Thoracic aorta (tissue), 2 donors: ENCODE measurements at regions not wholly inside any gene's neighbourhood (a gene's known extent, or its start where the extent isn't known, plus 50 kb on each side); places are given as distances from the start of the nearest gene placed in this dataset.

ENCODE experiments used
- ATAC-seq: fragments of 150-250 bp; one replicate; pipeline ENCODE4 v1.8.0; 2017; ENCODE audit warnings: low read depth; ENCODE audit not compliant: insufficient number of reproducible peaks, low FRiP score
- DNase-seq: peaks from one replicate; pipeline ENCODE4 v3.0.0-alpha.2; 2020; ENCODE audit warnings: low spot score
- H3K27ac ChIP-seq, 2 donors: fragments of 200-600 bp; sonication (generic); 1 replicate in 1 of 2; 2 replicates in 1 of 2; pipeline ENCODE4 v1.5.1; 2016; ENCODE audit warnings: mild to moderate bottlenecking in 2 of 2, moderate library complexity in 2 of 2
- H3K27me3 ChIP-seq: fragments of 200-600 bp; sonication (generic); replicated peaks from 2 replicates; pipeline ENCODE4 v1.6.0; 2016; ENCODE audit warnings: mild to moderate bottlenecking; ENCODE audit not compliant: insufficient read depth
- H3K36me3 ChIP-seq: fragments of 200-600 bp; sonication (generic); one replicate; pipeline ENCODE4 v1.5.1; 2016
- H3K4me1 ChIP-seq, 2 donors: fragments of 200-600 bp; sonication (generic); 1 replicate in 1 of 2; 2 replicates in 1 of 2; pipeline versions ENCODE4 v1.5.1 to v1.6.0; 2016; ENCODE audit warnings: low read depth in 2 of 2, mild to moderate bottlenecking in 1 of 2; ENCODE audit not compliant: control insufficient read depth in 1 of 2
- H3K4me3 ChIP-seq: fragments of 200-600 bp; sonication (generic); 2 replicates; pipeline ENCODE4 v1.5.1; 2016; ENCODE audit warnings: mild to moderate bottlenecking
- H3K9me3 ChIP-seq: fragments of 200-600 bp; sonication (generic); 2 replicates; pipeline ENCODE4 v1.5.1; 2016
- TF ChIP-seq, protein P1 (sequence below): fragments of 200-600 bp; sonication (generic); IDR thresholded peaks from one replicate; pipeline ENCODE4 v1.5.1; 2019; ENCODE audit warnings: antibody characterized with exemption

- TF ChIP-seq, protein P1, sequence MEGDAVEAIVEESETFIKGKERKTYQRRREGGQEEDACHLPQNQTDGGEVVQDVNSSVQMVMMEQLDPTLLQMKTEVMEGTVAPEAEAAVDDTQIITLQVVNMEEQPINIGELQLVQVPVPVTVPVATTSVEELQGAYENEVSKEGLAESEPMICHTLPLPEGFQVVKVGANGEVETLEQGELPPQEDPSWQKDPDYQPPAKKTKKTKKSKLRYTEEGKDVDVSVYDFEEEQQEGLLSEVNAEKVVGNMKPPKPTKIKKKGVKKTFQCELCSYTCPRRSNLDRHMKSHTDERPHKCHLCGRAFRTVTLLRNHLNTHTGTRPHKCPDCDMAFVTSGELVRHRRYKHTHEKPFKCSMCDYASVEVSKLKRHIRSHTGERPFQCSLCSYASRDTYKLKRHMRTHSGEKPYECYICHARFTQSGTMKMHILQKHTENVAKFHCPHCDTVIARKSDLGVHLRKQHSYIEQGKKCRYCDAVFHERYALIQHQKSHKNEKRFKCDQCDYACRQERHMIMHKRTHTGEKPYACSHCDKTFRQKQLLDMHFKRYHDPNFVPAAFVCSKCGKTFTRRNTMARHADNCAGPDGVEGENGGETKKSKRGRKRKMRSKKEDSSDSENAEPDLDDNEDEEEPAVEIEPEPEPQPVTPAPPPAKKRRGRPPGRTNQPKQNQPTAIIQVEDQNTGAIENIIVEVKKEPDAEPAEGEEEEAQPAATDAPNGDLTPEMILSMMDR, result no peak
- H3K27ac ChIP-seq, result no peak overlapping the region
- ATAC-seq (no peak), DNase-seq (no peak)
- no peaks in the 10 kb centered on the region for H3K9me3 ChIP-seq
- no peaks in the 10 kb centered on the region for H3K36me3 ChIP-seq
- peaks cover under 1 to 15% of the 10 kb centered on the region in 2 donors for H3K4me1 ChIP-seq
- no peaks in the 10 kb centered on the region for H3K27me3 ChIP-seq
- H3K4me3 ChIP-seq, result no peak overlapping the region
Measured at GRCh38 chr6:12442455-12442854, 152.3 kb downstream of the EDN1 start.

DNA sequence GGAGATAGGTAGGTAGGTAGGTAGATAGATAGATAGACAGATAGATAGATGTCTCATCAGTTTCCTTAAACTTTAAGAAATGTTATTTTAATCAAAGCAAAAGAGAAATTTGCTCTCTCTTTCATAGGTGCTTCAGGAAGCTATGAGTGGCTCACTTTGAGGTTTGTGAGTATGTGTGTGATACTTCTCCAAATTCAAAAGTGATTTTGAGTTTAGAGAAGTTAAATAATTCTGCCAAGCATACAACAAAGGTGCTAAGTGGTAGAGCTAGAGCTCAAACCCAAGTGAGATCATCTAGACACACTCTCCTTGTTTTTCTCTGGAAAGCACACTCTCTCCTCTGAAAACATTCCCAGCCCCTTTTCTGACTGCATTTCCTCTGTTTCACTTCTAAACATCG lies 156.2 kb downstream of the EDN1 start:
- H3K4me1 ChIP-seq, result peaks cover 0 to 6% of the 10 kb centered on the region in 2 donors
- no peaks in the 10 kb centered on the region for H3K36me3 ChIP-seq
- TF ChIP-seq, protein P1, result no peak
- DNase-seq (no peak), ATAC-seq (no peak)
- H3K27ac ChIP-seq, result no peak overlapping the region
- no peak overlapping the region for H3K4me3 ChIP-seq
- no peaks in the 10 kb centered on the region for H3K27me3 ChIP-seq
- H3K9me3 ChIP-seq, result no peaks in the 10 kb centered on the region

GRCh38 chr6:12449447-12449846 lies 159.3 kb downstream of the EDN1 start:
- no peaks in the 10 kb centered on the region for H3K9me3 ChIP-seq
- no peaks in the 10 kb centered on the region for H3K36me3 ChIP-seq
- H3K4me3 ChIP-seq, result no peak overlapping the region
- H3K4me1 ChIP-seq, result peaks cover 0 to 6% of the 10 kb centered on the region in 2 donors
- no peak overlapping the region for H3K27ac ChIP-seq
- TF ChIP-seq, protein P1, result no peak
- H3K27me3 ChIP-seq, result no peaks in the 10 kb centered on the region
- ATAC-seq (no peak), DNase-seq (no peak)

- DNase-seq (no peak), ATAC-seq (no peak)
Measured at GRCh38 chr6:12450467-12450866, 160.3 kb downstream of the EDN1 start.

DNA sequence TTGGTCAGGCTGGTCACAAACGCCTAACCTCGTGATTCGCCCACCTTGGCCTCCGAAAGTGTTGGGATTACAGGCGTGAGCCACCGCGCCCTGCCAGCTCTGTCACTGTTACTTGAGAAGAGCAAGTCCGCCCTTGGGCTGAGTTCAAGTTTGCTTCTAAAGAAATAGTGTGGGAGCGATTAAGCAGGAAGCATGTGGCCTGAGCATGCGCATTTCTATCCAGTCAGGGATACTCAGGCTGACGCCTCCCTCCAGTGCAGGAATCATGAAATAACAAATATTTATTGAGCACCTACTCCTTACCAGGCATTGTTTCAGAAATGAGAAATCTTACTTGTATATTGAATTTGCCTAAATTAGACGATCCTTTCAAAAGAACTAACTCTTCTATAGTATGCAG lies 166.2 kb downstream of the EDN1 start:
- Histone ChIP-seq H3K36me3 (no peaks in the 10 kb centered on the region), H3K4me1 (no peaks in the 10 kb centered on the region), H3K27ac (no peak overlapping the region), H3K4me3 (no peak overlapping the region), H3K9me3 (no peaks in the 10 kb centered on the region), H3K27me3 (no peaks in the 10 kb centered on the region)
- no peak for ATAC-seq
- no peak for DNase-seq
- TF ChIP-seq, protein P1, result no peak

More at GRCh38 chr6:12450467-12450866, 160.3 kb downstream of the EDN1 start:
- Histone ChIP-seq H3K9me3 (no peaks in the 10 kb centered on the region), H3K27ac (no peak overlapping the region), H3K27me3 (no peaks in the 10 kb centered on the region), H3K4me1 (no peaks in the 10 kb centered on the region), H3K36me3 (no peaks in the 10 kb centered on the region), H3K4me3 (no peak overlapping the region)
- TF ChIP-seq, protein P1, result no peak
